A673 (cell line): ENCODE measurements at regions not wholly inside any gene's neighbourhood (a gene's known extent, or its start where the extent isn't known, plus 50 kb on each side); places are given as distances from the start of the nearest gene placed in this dataset.

Experiments used
- CTCF ChIP-seq: fragments of 300-800, 200-600 bp; sonication (generic); conservative IDR thresholded peaks from 2 replicates; pipeline ENCODE4 v1.5.1; 2017; ENCODE audit warnings: low read depth, mild to moderate bottlenecking, antibody characterized with exemption, low read length, moderate library complexity, mixed read lengths
- EZH2 ChIP-seq: fragments of 200-600 bp; sonication (generic); IDR thresholded peaks from 2 replicates; pipeline ENCODE4 v1.6.1; 2017; ENCODE audit warnings: borderline replicate concordance, low read depth, mild to moderate bottlenecking, mixed read lengths, antibody characterized with exemption, low read length; ENCODE audit not compliant: poor library complexity, severe bottlenecking

- no peak for TF ChIP-seq CTCF
- no peak for TF ChIP-seq EZH2
These were observed 365.1 kb downstream of the MAGEB5 start for GRCh38 chrX:26581091-26581490.
